ENCODE measurements at regions not wholly inside any gene's neighbourhood (a gene's known extent, or its start where the extent isn't known, plus 50 kb on each side); places are given as distances from the start of the nearest gene placed in this dataset.

DNA sequence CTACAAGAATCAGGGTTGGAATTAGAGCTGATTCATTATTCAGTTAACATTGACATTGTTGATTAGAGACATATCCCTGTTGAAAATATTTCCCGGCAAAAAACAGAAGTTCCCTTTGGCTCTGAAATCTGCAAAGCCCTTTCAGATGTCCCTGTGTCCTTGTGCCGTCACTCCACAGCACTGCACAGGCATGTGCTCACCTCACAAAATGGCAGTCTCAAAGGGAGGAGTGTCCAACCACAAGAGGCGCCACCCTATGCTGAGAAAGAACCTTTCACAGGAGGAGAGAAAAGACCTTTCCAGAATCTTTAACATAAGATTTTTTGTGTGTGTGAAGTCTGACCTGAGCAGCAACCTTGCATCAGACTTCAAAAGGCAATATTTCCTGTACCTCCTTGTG lies 112.8 kb upstream of the PRSS3 start:
- Histone ChIP-seq H3K9ac (ENCODE audit: low read depth, low read length) (no peak overlapping the region), H3K4me3 (ENCODE audit: insufficient read depth, low read depth, low read length) (no peak overlapping the region), H2AK5ac (ENCODE audit: low read depth, low read length) (no peak overlapping the region), H3K27me3 (ENCODE audit: control insufficient read depth, insufficient read depth, low read length) (peaks cover 10% of the 10 kb centered on the region), H3K4ac (ENCODE audit: low read depth, low read length) (no peak overlapping the region), H3K36me3 (ENCODE audit: control insufficient read depth, insufficient read depth, low read length) (no peaks in the 10 kb centered on the region), H4K20me1 (ENCODE audit: insufficient read depth, low read length) (no peaks in the 10 kb centered on the region), H3K9me1 (ENCODE audit: insufficient read depth, low read length) (no peaks in the 10 kb centered on the region), H2AFZ (replicated peaks; ENCODE audit: low read length, poor library complexity) (no peak overlapping the region), H2BK120ac (ENCODE audit: low read depth, low read length) (no peak overlapping the region), H3K18ac (ENCODE audit: low read depth, low read length) (no peak overlapping the region), H2BK15ac (ENCODE audit: low read depth, low read length) (no peak overlapping the region), H3K14ac (replicated peaks; ENCODE audit: low read depth, low read length) (no peak overlapping the region), H3K9me3 (ENCODE audit: control insufficient read depth, insufficient read depth, low read length) (no peaks in the 10 kb centered on the region), H4K8ac (ENCODE audit: low read depth in 2 of 2, low read length in 2 of 2) (no peak overlapping the region), H4K5ac (ENCODE audit: low read depth, low read length) (no peak overlapping the region), H2BK5ac (ENCODE audit: low read depth, low read length, poor library complexity, severe bottlenecking) (no peak overlapping the region), H2AK9ac (replicated peaks; ENCODE audit: low read depth, low read length, poor library complexity) (no peak overlapping the region), H3K56ac (ENCODE audit: extremely low read depth, insufficient read depth, low read length) (no peak overlapping the region), H3K4me2 (ENCODE audit: low read depth, low read length) (no peak overlapping the region), H3K4me1 (ENCODE audit: control insufficient read depth, insufficient read depth, low read length) (no peaks in the 10 kb centered on the region), H3K23ac (ENCODE audit: low read depth, low read length) (no peak overlapping the region), H4K91ac (ENCODE audit: insufficient read depth, low read depth, low read length) (no peak overlapping the region), H3K79me1 (ENCODE audit: low read depth in 1 of 2, low read length in 2 of 2) (no peaks in the 10 kb centered on the region), H2BK20ac (ENCODE audit: low read depth, low read length) (no peak overlapping the region), H3K27ac (ENCODE audit: insufficient read depth, low read length) (no peak overlapping the region)
- DNase-seq: no peak
- ChIA-PET CTCF (interaction anchor here (1.3 kb wide), 1 partner anchor 59 kb away, joined by 3 read pairs; no protein-coding TSS in a partner anchor), POLR2A (ENCODE audit: unreplicated experiment) (no interaction called here)
- no peak for ATAC-seq (ENCODE audit: low read depth)
- WGBS, 2 experiments (ENCODE audit: extremely low coverage in 2 of 2, insufficient read length in 1 of 2): no CpG with 5 or more reads among the region's 3 CpGs
- intact Hi-C loops (cut with micrococcal nuclease): loop anchor here (5.0 kb wide), 1 partner anchor 40 kb away; no protein-coding TSS in a partner anchor
- BruUV-seq (replicated peaks): no TSS peak
- in situ Hi-C loops (cut with MboI; ENCODE audit: low sequenced_read_pairs): no loop called here
- dilution Hi-C loops (cut with HindIII; ENCODE audit: low sequenced_read_pairs, unreplicated experiment): no loop called here
- no peak for TF ChIP-seq CEBPB (IDR thresholded peaks at IDR 0.05; ENCODE audit: low read depth, low read length)
- no peak for TF ChIP-seq POLR2A (IDR thresholded peaks at IDR 0.05; ENCODE audit: low read depth, low read length)
- no peak for TF ChIP-seq MAFK (IDR thresholded peaks at IDR 0.05; ENCODE audit: low read depth, low read length)
- no peak for TF ChIP-seq RFX5 (IDR thresholded peaks at IDR 0.05; ENCODE audit: low read depth, low read length)
- no peak for TF ChIP-seq RCOR1 (IDR thresholded peaks at IDR 0.05; ENCODE audit: insufficient replicate concordance, low read length)
- no peak for TF ChIP-seq CHD1 (IDR thresholded peaks at IDR 0.05; ENCODE audit: low read depth, low read length)
- TF ChIP-seq, protein P1, sequence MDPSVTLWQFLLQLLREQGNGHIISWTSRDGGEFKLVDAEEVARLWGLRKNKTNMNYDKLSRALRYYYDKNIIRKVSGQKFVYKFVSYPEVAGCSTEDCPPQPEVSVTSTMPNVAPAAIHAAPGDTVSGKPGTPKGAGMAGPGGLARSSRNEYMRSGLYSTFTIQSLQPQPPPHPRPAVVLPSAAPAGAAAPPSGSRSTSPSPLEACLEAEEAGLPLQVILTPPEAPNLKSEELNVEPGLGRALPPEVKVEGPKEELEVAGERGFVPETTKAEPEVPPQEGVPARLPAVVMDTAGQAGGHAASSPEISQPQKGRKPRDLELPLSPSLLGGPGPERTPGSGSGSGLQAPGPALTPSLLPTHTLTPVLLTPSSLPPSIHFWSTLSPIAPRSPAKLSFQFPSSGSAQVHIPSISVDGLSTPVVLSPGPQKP (IDR thresholded peaks at IDR 0.05; ENCODE audit: borderline replicate concordance, low read depth, low read length): no peak
- no peak for TF ChIP-seq NFE2L2 (IDR thresholded peaks at IDR 0.05; ENCODE audit: low read depth, low read length)

Data from IMR-90 (cell line).